Adrenal gland (tissue), 9 donors: ENCODE measurements at regions not wholly inside any gene's neighbourhood (a gene's known extent, or its start where the extent isn't known, plus 50 kb on each side); places are given as distances from the start of the nearest gene placed in this dataset.
"Not testable (repeated sequence)": the region's sequence is repeated elsewhere in the genome, so short reads cannot be mapped to it uniquely, and the experiment has no call there.

ENCODE experiments used
- DNase-seq, 7 donors: peaks; one replicate each; pipeline ENCODE4 v3.0.0-alpha.2; 2019 to 2020
- H3K27ac ChIP-seq, 5 donors: fragments of 200-600 bp; sonication (generic) in 4 of 5; 1 replicate in 3 of 5; 2 replicates in 2 of 5; pipeline versions ENCODE4 v1.5.1 to v1.8.0; 2016 to 2020; ENCODE audit warnings: mild to moderate bottlenecking in 1 of 5
- H3K27me3 ChIP-seq: fragments of 200-600 bp; 2 replicates; pipeline ENCODE4 v1.8.0; 2021
- H3K36me3 ChIP-seq, 2 donors: fragments of 200-600 bp; replicated peaks in 1 of 2; 1 replicate in 1 of 2; 2 replicates in 1 of 2; pipeline versions ENCODE4 v1.5.1 to v1.8.0; 2018 to 2022
- H3K4me1 ChIP-seq, 2 donors: fragments of 200-600 bp; replicated peaks in 1 of 2; 1 replicate in 1 of 2; 2 replicates in 1 of 2; pipeline versions ENCODE4 v1.5.1 to v1.8.0; 2018 to 2021
- H3K4me3 ChIP-seq, 4 donors: fragments of 200-600 bp; sonication (generic) in 3 of 4; one replicate each; pipeline ENCODE4 v1.5.1; 2016 to 2018
- H3K9me3 ChIP-seq, 3 donors: fragments of 200-600 bp; sonication (generic) in 1 of 3; replicated peaks in 1 of 3; 1 replicate in 2 of 3; 2 replicates in 1 of 3; pipeline versions ENCODE4 v1.5.1 to v1.8.0; 2016 to 2021
- CTCF ChIP-seq, 6 experiments: fragments of 450-650 bp in 4 of 6; fragments of 200-600 bp in 2 of 6; sonication (generic) in 1 of 6; IDR thresholded peaks; 1 replicate in 5 of 6; 2 replicates in 1 of 6; pipeline versions ENCODE4 v1.5.1 to v1.8.0; 2016 to 2021; ENCODE audit warnings: antibody characterized with exemption in 6 of 6, mild to moderate bottlenecking in 2 of 6, moderate library complexity in 1 of 6
- POLR2A ChIP-seq, 2 donors: fragments of 450-650 bp; IDR thresholded peaks; one replicate each; pipeline ENCODE4 v1.6.1; 2017; ENCODE audit warnings: antibody characterized with exemption in 2 of 2, mild to moderate bottlenecking in 2 of 2, moderate library complexity in 1 of 2
- WGBS, 4 donors: extraction: QIAGEN DNeasy Blood & Tissue Kit in 2 of 4; methylation state at CpG; one replicate each; pipeline versions ENCODE4 v1.1.5 to v1.1.7; 2013 to 2017; 5-methylcytosine and 5-hydroxymethylcytosine counted together
- intact Hi-C, 2 donors: fragments of 100-400 bp; cut with DNase I; formaldehyde crosslinking; loops; one replicate each; pipeline versions ENCODE4 v1.14.1 to v1.15.0; 2022 to 2023
- donor health status: healthy with polysubstance abuse.
- donor health status: Bipolar disorder and iron deficiency.
- donor health status: DM: yes; HTN: yes; CAD: no.
- donor health status: DM: no; HTN: no; CAD: no.
- donor health status: DM: no; HTN: no; CAD: no.

- no peak for DNase-seq
- 36 to 50% (median 42%) methylated on average over 1 of the region's 1 CpG for WGBS, 4 donors
- Histone ChIP-seq H3K4me3 (no peak overlapping the region), H3K27ac (no peak overlapping the region), H3K27me3 (no peaks in the 10 kb centered on the region), H3K9me3 (no peaks in the 10 kb centered on the region), H3K4me1 (no peaks in the 10 kb centered on the region), H3K36me3 (no peaks in the 10 kb centered on the region)
- intact Hi-C loops = no loop called here
- TF ChIP-seq POLR2A (IDR thresholded peaks at IDR 0.05) = no peak
- no peak for TF ChIP-seq CTCF (IDR thresholded peaks at IDR 0.05)
Measured at GRCh38 chr4:64095398-64095797, 313.9 kb downstream of the TECRL start.

- intact Hi-C loops = no loop called here
- no peak for TF ChIP-seq CTCF (IDR thresholded peaks at IDR 0.05)
- no peak for TF ChIP-seq POLR2A (IDR thresholded peaks at IDR 0.05)
- no peak for DNase-seq
- H3K4me3 ChIP-seq = no peak overlapping the region
- H3K9me3 ChIP-seq = no peaks in the 10 kb centered on the region
- H3K27ac ChIP-seq = no peak overlapping the region
- no peaks in the 10 kb centered on the region for H3K36me3 ChIP-seq
- no peaks in the 10 kb centered on the region for H3K4me1 ChIP-seq
- H3K27me3 ChIP-seq = no peaks in the 10 kb centered on the region
Measured at GRCh38 chr4:64079316-64079715, 329.9 kb downstream of the TECRL start.

GRCh38 chr4:64068096-64068495 lies 341.2 kb downstream of the TECRL start:
- Histone ChIP-seq H3K27me3 (no peaks in the 10 kb centered on the region), H3K4me1 (no peaks in the 10 kb centered on the region), H3K36me3 (no peaks in the 10 kb centered on the region), H3K9me3 (no peaks in the 10 kb centered on the region), H3K4me3 (no peak overlapping the region), H3K27ac (no peak overlapping the region)
- no peak for DNase-seq
- intact Hi-C loops = no loop called here
- no peak for TF ChIP-seq POLR2A (IDR thresholded peaks at IDR 0.05)
- TF ChIP-seq CTCF (IDR thresholded peaks at IDR 0.05) = no peak
- WGBS, 4 donors = 44 to 59% (median 53%) methylated on average over 4 of the region's 4 CpGs

GRCh38 chr4:64062991-64063390 lies 346.3 kb downstream of the TECRL start:
- no peaks in the 10 kb centered on the region for H3K4me1 ChIP-seq
- H3K4me3 ChIP-seq = no peak overlapping the region
- no peaks in the 10 kb centered on the region for H3K27me3 ChIP-seq
- H3K27ac ChIP-seq = no peak overlapping the region
- 35 to 59% (median 44%) methylated on average over 1 of the region's 1 CpG for WGBS, 4 donors
- TF ChIP-seq POLR2A (IDR thresholded peaks at IDR 0.05) (no peak), CTCF (IDR thresholded peaks at IDR 0.05) (no peak)
- no peaks in the 10 kb centered on the region for H3K36me3 ChIP-seq
- H3K9me3 ChIP-seq = no peaks in the 10 kb centered on the region
- intact Hi-C loops = no loop called here
- no peak for DNase-seq

- H3K4me3 ChIP-seq, DNase-seq, intact Hi-C loops, H3K27ac ChIP-seq, H3K27me3 ChIP-seq, H3K36me3 ChIP-seq, H3K4me1 ChIP-seq, H3K9me3 ChIP-seq: not testable (repeated sequence)
- WGBS, 4 donors = 94 to 95% methylated on average over 23 of the region's 23 CpGs; no CpG with 5 or more reads in 2 of the 4 donors
Measured at GRCh38 chr4:64037033-64037432, 372.2 kb downstream of the TECRL start.
